Right lobe of liver (tissue), 4 donors: ENCODE measurements at regions not wholly inside any gene's neighbourhood (a gene's known extent, or its start where the extent isn't known, plus 50 kb on each side); places are given as distances from the start of the nearest gene placed in this dataset.
"Not testable (repeated sequence)": the region's sequence is repeated elsewhere in the genome, so short reads cannot be mapped to it uniquely, and the experiment has no call there.

ENCODE experiments used
- POLR2A ChIP-seq: fragments of 450-650 bp; IDR thresholded peaks from one replicate; pipeline ENCODE4 v1.6.1; 2017; ENCODE audit warnings: antibody characterized with exemption, mild to moderate bottlenecking
- TF ChIP-seq, protein P1 (sequence below), 4 donors: fragments of 200-600 bp in 3 of 4; fragments of 450-650 bp in 1 of 4; IDR thresholded peaks; one replicate each; pipeline versions ENCODE4 v1.5.1 to v1.8.0; 2016 to 2022; ENCODE audit warnings: antibody characterized with exemption in 4 of 4, mild to moderate bottlenecking in 2 of 4
- donor health status: DM: no; HTN: no; CAD: no.
- donor health status: DM: no; HTN: no; CAD: no.
- donor health status: DM: no; HTN: yes; CAD: no.

- TF ChIP-seq, protein P1, sequence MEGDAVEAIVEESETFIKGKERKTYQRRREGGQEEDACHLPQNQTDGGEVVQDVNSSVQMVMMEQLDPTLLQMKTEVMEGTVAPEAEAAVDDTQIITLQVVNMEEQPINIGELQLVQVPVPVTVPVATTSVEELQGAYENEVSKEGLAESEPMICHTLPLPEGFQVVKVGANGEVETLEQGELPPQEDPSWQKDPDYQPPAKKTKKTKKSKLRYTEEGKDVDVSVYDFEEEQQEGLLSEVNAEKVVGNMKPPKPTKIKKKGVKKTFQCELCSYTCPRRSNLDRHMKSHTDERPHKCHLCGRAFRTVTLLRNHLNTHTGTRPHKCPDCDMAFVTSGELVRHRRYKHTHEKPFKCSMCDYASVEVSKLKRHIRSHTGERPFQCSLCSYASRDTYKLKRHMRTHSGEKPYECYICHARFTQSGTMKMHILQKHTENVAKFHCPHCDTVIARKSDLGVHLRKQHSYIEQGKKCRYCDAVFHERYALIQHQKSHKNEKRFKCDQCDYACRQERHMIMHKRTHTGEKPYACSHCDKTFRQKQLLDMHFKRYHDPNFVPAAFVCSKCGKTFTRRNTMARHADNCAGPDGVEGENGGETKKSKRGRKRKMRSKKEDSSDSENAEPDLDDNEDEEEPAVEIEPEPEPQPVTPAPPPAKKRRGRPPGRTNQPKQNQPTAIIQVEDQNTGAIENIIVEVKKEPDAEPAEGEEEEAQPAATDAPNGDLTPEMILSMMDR (IDR thresholded peaks at IDR 0.05) = not testable (repeated sequence)
- not testable (repeated sequence) for TF ChIP-seq POLR2A
These were observed 943.0 kb downstream of the TUBA3C start for GRCh38 chr13:18238586-18238985.
